DMS153 treated with DMSO at 0.1 percent for 48 hours (cell line): ENCODE measurements at regions not wholly inside any gene's neighbourhood (a gene's known extent, or its start where the extent isn't known, plus 50 kb on each side); places are given as distances from the start of the nearest gene placed in this dataset.
"Not testable (repeated sequence)": the region's sequence is repeated elsewhere in the genome, so short reads cannot be mapped to it uniquely, and the experiment has no call there.

Source experiments
- DNase-seq: peaks from one replicate; lab custom pipeline; 2025; ENCODE audit not compliant: unreplicated experiment; lab: John Stamatoyannopoulos, UW

GRCh38 chr3:140863580-140864009 is 78.0 kb upstream of the SLC25A36 start:
- DNase-seq: peak; percentile 45

DNA sequence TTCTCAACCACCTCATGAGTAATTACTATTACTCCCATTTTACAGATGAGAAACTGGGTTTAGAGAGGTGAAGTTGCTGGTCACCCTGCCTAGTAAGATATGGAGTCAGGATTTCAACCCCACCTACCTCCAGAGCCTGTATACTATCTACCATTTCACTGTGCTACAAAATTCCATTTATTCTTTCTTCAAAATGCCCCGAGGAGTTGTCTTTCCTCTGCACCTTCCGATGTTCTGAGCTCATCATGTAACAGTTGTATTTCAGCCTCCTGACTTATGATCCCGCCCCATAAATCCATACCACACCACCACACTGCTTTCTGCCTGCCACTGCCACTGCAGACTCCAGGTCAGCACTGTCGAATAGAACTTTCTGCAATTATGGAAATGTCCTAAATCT is 71.3 kb upstream of the SLC25A36 start:
- no peak for DNase-seq

DNA sequence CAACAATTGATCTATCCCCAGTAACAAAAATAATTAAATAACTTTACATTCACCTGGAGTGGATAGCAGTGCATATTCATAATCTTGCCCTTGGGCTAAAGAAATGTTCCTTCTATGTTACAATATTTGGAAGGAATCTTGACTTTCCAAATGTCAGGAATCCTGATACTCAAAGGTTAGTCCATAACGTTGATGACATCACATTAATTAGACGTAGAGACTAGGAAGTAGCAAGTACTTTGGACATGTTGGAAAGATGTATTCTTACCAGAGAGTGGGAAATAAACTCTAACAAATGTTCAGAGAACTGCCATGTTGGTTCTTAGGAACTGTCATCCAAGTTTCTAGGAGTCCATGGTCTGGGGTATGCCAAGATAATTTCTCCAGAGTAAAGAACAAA is 70.6 kb upstream of the SLC25A36 start:
- no peak for DNase-seq

- not testable (repeated sequence) for DNase-seq
Observed at GRCh38 chr3:140872165-140872564, 69.5 kb upstream of the SLC25A36 start.

GRCh38 chr3:140883428-140884040 is 58.1 kb upstream of the SLC25A36 start:
- DNase-seq: no peak

DNA sequence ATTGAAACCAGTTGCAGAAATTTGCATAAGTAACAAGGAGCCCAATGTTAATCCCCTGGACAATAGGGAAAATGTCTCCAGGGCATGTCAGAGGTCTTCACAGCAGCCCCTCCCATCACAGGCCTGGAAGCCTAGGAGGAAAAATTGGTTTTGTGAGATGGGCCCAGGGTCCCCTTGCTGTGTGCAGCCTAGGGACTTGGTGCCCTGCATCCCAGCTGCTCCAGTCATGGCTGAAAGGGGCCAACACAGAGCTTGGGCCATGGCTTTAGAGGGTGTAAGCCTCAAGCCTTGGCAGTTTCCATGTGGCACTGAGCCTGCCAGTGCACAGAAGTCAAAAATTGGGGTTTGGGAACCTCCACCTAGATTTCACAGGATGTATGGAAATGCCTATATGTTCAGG is 55.9 kb upstream of the SLC25A36 start:
- DNase-seq: not testable (repeated sequence)
